GM21526 (cell line): ENCODE measurements at regions not wholly inside any gene's neighbourhood (a gene's known extent, or its start where the extent isn't known, plus 50 kb on each side); places are given as distances from the start of the nearest gene placed in this dataset.
"Not testable (repeated sequence)": the region's sequence is repeated elsewhere in the genome, so short reads cannot be mapped to it uniquely, and the experiment has no call there.

Experiments
- ATAC-seq: cut with Tn5 transposase; IDR thresholded peaks from one replicate; pipeline ENCODE4 v1.9.1; 2021; ENCODE audit warnings: moderate library complexity; ENCODE audit not compliant: unreplicated experiment, low FRiP score

DNA sequence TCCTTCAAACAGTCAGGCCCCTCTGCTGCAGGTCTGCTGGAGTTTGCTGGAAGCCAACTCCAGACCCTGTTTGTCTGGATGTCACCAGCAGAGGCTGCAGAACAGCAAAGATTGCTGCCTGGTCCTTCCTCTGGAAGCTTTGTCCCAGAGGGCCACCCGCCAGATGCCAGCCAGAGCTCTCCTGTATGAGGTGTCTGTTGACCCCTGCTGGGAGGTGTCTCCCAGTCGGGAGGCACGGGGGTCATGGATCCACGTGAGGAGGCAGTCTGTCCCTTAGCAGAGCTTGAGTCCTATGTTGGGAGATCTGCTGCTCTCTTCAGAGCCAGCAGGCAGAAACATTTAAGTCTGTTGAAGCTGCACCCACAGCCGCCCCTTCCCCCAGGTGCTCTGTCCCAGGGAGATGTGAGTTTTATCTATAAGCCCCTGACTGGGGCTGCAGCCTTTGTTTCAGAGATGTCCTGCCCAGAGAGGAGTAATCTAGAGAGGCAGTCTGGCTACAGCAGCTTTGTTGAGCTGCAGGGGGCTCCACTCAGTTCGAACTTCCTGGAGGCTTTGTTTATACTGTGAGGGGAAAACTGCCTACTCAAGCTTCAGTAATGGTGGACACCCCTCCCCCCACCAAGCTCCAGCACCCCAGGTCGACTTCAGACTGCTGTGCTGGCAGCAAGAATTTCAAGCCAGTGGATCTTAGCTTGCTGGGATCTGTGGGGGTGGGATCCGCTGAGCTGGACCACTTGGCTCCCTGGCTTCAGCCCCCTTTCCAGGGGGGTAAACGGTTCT is 72.1 kb downstream of the OGFRL1 start:
- ATAC-seq = not testable (repeated sequence)

GRCh38 chr6:71364889-71365542 is 76.4 kb downstream of the OGFRL1 start:
- no peak for ATAC-seq

GRCh38 chr6:71367756-71368155 is 79.1 kb downstream of the OGFRL1 start:
- no peak for ATAC-seq

- ATAC-seq = no peak
Observed at GRCh38 chr6:71368284-71368683, 79.7 kb downstream of the OGFRL1 start.

DNA sequence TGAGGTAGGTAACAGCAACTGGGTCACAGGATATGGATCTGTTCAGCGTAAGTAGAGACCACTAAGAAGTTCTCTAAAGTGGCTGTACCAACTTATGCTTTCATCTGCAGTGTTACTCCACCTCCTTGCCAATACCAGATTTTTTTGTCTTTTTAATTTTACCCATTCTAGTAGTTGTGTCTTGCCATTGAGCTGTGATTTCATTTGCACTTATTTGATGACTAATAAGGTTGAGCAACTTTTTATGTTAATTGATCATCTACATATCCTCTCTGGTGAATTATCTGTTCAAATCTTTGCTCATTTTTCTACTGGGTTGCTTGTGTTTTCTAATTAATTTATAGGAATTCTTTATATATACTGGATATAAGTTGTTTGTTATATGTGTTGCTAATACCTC is 82.9 kb downstream of the OGFRL1 start:
- ATAC-seq = no peak

- ATAC-seq = no peak
Observed at GRCh38 chr6:71373943-71374342, 85.3 kb downstream of the OGFRL1 start.

GRCh38 chr6:71375676-71376075 is 87.1 kb downstream of the OGFRL1 start:
- no peak for ATAC-seq

DNA sequence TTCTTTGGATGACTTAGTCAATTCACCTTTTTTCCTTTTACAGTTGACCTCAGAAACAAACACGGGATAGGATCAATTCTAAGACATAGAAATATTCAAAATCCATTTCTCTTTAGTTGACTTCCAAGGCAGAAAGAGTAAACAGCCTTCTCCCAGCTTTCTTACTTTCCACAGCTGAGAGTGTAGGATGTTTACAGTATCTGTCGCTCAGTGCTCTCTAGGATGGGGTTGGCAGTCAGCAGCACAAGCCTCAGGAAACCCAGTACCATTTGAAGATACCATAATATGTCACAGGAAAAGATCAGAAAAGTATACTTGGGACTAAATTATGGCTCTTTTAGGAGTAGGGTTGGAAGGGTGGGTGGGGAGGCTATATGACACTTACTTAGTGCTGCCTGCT is 88.2 kb downstream of the OGFRL1 start:
- ATAC-seq = no peak

DNA sequence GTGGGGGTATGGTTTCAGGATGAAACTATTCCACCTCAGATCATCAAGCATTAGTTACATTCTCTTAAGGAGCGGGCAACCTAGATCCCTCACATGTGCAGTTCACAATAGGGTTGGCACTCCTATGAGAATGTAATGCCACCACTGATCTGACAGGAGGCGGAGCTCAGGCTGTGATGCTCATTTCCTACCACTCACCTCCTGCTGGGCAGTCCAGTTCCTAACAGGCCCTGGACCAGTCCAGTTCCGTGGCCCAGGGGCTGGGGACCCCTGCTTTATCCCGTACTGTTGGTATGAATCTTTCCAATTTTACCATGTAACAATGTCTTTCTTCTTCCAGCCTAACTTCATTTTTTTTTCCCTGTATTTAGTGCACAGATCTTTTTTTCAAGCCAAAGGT is 94.9 kb downstream of the OGFRL1 start:
- ATAC-seq = no peak

DNA sequence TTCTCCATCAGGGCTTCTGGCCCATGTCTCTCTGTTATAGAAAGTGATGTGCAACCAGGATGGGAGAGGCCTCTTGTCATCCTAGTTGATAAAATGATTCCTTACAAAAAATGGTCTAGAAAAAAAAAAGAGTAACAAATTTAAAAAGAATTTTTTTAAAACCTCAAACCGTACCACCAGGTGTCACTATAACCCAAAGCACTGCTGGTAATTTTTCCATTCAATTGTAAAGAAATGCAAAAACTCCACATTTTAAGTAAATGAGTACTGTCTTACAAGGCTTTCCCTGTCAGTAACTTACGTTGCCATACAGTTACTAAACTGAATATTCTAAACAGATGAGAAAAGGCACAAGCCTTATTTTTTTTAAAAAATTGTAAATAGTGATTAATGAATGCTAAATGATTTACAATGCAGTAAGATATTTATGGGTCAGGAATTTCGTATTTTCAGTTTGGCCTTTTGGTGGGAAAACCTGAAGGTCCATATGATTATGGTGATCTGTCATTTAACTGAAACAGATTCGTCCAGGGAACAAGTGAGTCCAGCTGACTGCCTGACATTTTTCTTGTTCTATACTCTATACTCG is 95.4 kb downstream of the OGFRL1 start:
- ATAC-seq = no peak

DNA sequence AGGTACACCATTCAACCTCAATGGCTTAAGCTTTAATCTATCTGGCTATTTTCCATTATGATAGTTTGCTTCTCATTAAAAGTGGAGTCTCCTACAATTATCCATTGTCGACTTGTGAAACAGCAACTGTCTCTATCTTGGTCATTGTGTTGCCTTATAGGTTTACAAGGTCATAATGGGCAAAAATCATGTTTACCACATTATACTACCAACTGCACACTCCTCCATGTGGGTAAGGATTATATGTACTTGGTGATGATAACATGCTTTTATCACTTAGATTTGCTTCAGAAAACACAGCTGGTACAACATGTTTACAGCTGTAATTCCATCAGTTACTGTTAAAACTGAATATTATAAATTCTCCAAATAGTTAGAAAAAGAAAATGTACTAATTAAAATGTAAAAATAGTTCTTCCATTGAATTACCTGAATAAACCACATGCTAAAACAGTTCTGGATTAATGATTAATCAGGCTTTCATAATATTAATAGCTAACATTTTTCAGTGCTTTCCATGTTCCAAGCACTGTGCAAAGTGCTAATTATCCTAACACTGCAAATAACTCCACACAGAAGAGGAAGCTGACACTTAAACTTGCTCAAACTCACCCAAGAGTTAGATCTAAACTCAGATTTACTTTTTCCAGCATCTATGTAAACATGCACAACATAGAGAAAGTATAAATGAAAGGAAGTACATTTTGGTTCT is 96.7 kb downstream of the OGFRL1 start:
- ATAC-seq = no peak

- no peak for ATAC-seq
Observed at GRCh38 chr6:71386215-71386614, 97.6 kb downstream of the OGFRL1 start.

DNA sequence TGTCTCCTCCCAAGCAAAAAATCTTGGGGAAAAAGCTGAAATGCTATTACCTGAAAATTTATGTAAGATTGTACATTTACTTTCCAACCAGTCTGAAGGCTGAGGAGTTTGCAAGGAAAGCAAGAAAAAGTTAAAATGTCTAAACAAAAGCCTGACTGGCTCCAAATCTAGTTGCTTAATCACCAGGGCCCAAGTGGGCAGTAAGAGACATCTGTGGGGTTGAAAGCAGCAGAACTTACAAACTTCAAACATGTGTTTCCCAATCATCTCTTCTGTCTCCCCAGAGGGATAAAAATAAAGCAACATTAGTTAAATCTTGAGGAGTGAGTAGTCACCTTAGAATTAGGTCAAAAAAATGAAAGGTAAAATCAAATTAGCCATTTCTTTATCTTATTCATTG is 98.6 kb downstream of the OGFRL1 start:
- no peak for ATAC-seq

DNA sequence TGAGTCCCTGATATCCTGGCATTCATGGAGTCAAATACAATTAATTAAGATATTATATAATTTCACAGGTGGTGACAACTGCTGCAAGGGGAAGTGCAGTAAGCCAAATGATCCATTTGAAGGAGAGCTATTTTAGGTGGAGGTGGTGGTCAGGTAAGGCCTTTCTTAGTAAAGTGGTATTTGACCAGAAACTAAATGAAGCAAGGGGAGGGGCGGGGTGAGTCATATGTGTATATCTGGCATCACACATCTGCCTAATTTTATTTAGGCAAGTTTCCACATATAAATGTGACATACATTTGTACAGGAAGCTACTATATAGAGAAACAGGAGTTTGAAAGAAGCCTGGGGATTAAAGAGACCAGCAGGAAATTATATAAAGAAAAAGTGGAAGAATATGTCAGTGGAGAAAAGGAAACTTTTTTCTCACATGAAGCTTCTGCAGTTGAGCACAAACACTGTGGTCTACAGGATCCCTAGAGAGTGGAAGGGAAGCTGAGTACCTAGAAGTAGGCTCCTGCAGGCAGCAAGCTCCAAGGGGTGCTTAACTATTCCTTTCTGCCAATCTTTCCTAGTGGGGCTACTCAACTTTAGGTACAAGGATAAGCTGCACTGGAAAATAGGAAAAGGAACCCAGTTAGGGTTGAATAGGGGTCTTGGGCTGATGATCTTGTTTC is 99.6 kb downstream of the OGFRL1 start:
- no peak for ATAC-seq

DNA sequence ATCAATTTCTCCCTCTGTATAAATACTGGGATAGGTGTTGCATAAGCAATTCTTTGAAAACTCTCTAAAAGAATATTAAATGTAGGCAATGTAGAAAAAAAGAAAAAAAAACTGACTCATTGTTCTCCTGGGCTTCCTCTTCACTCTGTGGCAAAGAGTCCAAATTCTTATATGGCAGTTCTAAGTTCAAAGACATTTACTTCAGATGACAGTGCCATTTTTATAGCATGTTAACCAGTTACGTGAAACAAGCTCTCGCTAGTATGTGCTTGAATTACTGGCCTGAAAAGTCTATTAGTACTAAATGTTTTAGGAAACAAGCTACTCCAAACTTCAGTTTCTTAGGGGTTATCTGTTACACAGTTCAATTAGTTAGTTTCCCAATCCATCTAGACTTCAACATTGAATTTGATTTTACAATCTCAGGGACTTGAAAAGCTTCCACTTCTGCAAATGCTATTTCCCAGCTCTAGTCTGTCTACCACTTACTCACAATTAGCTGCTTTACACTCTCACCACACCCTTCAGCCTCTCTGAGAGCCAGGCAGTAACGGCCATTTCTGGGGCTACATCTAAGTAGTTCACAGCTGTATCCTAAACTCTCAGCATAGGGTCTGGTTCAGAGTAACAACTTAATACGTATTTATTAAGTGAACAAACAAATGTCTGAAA is 100.4 kb downstream of the OGFRL1 start:
- ATAC-seq = no peak

DNA sequence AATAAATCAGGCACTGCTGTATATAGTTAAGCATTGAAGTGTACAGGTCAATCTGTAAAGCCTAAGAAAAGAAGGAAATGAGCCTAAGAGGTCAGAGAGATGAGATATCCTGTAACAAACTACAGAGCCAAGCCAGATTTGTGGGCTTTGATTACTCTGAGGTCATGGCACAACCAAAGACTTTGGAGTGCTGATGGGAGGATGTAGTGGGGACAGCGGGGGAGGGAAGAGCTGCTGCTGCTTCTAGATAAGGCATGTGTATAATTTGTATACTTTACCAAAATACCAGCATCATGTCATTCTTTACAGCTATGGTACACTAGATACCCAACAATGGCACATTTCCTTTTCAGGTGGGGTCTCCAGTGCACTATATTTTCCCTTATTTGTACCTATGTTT is 102.5 kb downstream of the OGFRL1 start:
- no peak for ATAC-seq

DNA sequence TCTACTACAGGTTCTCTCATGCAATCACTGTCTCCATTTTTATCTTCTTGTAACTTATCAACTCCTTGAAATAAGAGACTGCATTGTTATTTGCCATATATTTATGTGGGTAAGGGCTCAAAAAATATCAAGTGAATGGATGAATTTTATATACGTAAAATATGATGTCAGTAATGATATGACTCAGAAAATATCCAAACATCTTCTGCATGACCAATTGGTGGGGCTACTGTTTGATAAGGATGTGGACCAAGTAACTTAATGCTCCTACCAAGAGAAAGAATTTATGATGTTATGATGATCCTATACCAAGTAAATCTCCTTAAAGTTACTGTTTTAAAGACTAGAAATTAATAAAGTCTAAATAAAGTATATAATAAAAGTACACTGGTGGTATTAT is 103.7 kb downstream of the OGFRL1 start:
- ATAC-seq = no peak

DNA sequence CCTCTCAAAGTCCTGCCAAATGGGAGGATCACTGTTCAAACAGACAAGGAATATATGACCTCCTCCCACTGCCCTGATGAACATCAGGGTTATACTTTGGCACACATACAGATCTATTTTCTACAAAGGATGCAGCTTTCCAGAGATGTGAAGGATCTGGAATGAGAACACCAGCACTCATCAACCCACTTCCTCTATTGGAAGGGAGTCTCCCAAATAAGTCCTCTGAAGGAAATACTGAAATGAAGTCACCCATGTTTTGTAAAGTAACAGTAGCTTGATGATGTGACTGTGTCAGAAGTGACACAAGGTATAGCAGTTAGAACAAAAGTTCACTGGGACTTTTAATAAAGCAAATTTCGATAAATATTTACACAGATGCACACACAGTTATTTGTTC is 104.9 kb downstream of the OGFRL1 start:
- ATAC-seq = no peak

GRCh38 chr6:71393981-71394432 is 105.4 kb downstream of the OGFRL1 start:
- no peak for ATAC-seq

- ATAC-seq = no peak
Observed at GRCh38 chr6:71394926-71395325, 106.3 kb downstream of the OGFRL1 start.
